ENCODE measurements at regions not wholly inside any gene's neighbourhood (a gene's known extent, or its start where the extent isn't known, plus 50 kb on each side); places are given as distances from the start of the nearest gene placed in this dataset.

DNA sequence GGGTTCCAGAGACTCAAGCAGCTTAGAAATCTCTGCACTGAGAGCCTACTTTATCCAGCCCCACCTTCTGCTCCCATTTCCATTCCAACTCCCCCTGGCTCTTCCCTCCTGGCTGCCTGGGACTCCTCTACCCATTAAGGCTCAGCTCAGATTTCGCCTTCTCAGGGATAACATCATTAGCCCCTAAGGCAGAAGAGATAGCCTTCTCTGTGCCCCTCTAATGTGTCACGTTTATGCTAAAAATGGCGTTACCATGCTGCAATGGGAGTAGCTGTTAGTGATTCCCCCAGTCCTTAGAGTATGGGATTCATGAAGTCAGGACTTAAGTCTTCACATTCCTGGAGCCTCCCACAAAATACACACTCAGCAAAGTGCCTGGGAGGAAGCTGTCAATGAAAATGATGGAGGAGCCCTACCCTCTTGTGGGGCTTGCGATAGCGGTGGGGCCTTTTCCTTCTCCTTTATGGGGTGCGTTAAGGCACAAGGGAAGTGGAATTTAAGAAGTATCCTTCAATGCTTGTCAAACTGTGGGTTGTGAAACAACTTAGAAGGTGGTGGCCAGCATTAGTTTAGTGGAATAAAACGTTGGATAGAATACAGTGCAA lies 144.7 kb upstream of the COPS8 start:
- TF ChIP-seq, protein P1, sequence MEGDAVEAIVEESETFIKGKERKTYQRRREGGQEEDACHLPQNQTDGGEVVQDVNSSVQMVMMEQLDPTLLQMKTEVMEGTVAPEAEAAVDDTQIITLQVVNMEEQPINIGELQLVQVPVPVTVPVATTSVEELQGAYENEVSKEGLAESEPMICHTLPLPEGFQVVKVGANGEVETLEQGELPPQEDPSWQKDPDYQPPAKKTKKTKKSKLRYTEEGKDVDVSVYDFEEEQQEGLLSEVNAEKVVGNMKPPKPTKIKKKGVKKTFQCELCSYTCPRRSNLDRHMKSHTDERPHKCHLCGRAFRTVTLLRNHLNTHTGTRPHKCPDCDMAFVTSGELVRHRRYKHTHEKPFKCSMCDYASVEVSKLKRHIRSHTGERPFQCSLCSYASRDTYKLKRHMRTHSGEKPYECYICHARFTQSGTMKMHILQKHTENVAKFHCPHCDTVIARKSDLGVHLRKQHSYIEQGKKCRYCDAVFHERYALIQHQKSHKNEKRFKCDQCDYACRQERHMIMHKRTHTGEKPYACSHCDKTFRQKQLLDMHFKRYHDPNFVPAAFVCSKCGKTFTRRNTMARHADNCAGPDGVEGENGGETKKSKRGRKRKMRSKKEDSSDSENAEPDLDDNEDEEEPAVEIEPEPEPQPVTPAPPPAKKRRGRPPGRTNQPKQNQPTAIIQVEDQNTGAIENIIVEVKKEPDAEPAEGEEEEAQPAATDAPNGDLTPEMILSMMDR (IDR thresholded peaks at IDR 0.05) = no peak
- TF ChIP-seq POLR2A (IDR thresholded peaks at IDR 0.05) = no peak
